H1 (cell line): ENCODE measurements at regions not wholly inside any gene's neighbourhood (a gene's known extent, or its start where the extent isn't known, plus 50 kb on each side); places are given as distances from the start of the nearest gene placed in this dataset.

Experiments
- BCL11A ChIP-seq, 2 experiments: IDR thresholded peaks; one replicate each; pipeline ENCODE4 v1.6.1; 2011; ENCODE audit warnings: low read depth in 2 of 2, low read length in 2 of 2, mild to moderate bottlenecking in 2 of 2
- CEBPB ChIP-seq: IDR thresholded peaks from 2 replicates; pipeline ENCODE4 v1.6.1; 2012; ENCODE audit warnings: low read depth, low read length
- HDAC2 ChIP-seq, 2 experiments: fragments of 300-600 bp in 1 of 2; sonication (generic) in 1 of 2; IDR thresholded peaks; 2 replicates each; pipeline ENCODE4 v1.6.1; 2011 to 2012; ENCODE audit warnings: low read depth in 2 of 2, low read length in 2 of 2, mild to moderate bottlenecking in 2 of 2, moderate library complexity in 2 of 2, borderline replicate concordance in 1 of 2, inconsistent platforms in 1 of 2
- SRF ChIP-seq: IDR thresholded peaks from 2 replicates; pipeline ENCODE4 v1.6.1; 2011; ENCODE audit warnings: mild to moderate bottlenecking, low read depth, low read length, moderate library complexity
- TBP ChIP-seq: IDR thresholded peaks from 2 replicates; pipeline ENCODE4 v1.6.1; 2011; ENCODE audit warnings: low read depth, low read length, improper control_type of control experiment
- TF ChIP-seq, protein P1 (sequence below): fragments of 300-600 bp; sonication (generic); IDR thresholded peaks from 2 replicates; pipeline ENCODE4 v1.7.1; 2012; ENCODE audit warnings: low read length, moderate library complexity, mild to moderate bottlenecking, inconsistent platforms; ENCODE audit not compliant: insufficient replicate concordance
- TF ChIP-seq, protein P2 (sequence below), 3 experiments: IDR thresholded peaks; 1 replicate in 2 of 3; 2 replicates in 1 of 3; pipeline versions ENCODE4 v1.5.1 to v1.6.1; 2011; ENCODE audit warnings: low read length in 3 of 3, mild to moderate bottlenecking in 3 of 3, inconsistent platforms in 2 of 3, low read depth in 1 of 3, moderate library complexity in 1 of 3; ENCODE audit not compliant: insufficient read depth in 1 of 3; ENCODE audit errors: control extremely low read depth in 1 of 3

DNA sequence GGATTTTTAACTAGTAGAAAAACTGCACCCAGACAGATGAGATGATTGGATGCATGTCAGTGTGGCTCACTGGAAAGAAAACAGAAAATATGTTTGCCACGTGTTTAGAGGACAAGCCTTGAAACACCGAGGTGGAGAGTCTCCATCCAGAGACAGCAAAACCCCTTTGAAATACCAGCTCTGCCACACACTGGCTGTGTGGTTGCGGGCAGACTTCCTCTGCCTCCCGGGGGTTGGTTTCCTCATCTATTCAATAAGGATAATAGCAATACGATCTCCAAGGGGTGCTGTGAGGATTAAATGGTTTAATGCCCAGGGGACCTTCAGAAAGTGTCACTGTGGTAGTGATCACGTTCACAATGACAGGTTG is 67.2 kb upstream of the PARP1 start (continued):
- TF ChIP-seq, protein P1, sequence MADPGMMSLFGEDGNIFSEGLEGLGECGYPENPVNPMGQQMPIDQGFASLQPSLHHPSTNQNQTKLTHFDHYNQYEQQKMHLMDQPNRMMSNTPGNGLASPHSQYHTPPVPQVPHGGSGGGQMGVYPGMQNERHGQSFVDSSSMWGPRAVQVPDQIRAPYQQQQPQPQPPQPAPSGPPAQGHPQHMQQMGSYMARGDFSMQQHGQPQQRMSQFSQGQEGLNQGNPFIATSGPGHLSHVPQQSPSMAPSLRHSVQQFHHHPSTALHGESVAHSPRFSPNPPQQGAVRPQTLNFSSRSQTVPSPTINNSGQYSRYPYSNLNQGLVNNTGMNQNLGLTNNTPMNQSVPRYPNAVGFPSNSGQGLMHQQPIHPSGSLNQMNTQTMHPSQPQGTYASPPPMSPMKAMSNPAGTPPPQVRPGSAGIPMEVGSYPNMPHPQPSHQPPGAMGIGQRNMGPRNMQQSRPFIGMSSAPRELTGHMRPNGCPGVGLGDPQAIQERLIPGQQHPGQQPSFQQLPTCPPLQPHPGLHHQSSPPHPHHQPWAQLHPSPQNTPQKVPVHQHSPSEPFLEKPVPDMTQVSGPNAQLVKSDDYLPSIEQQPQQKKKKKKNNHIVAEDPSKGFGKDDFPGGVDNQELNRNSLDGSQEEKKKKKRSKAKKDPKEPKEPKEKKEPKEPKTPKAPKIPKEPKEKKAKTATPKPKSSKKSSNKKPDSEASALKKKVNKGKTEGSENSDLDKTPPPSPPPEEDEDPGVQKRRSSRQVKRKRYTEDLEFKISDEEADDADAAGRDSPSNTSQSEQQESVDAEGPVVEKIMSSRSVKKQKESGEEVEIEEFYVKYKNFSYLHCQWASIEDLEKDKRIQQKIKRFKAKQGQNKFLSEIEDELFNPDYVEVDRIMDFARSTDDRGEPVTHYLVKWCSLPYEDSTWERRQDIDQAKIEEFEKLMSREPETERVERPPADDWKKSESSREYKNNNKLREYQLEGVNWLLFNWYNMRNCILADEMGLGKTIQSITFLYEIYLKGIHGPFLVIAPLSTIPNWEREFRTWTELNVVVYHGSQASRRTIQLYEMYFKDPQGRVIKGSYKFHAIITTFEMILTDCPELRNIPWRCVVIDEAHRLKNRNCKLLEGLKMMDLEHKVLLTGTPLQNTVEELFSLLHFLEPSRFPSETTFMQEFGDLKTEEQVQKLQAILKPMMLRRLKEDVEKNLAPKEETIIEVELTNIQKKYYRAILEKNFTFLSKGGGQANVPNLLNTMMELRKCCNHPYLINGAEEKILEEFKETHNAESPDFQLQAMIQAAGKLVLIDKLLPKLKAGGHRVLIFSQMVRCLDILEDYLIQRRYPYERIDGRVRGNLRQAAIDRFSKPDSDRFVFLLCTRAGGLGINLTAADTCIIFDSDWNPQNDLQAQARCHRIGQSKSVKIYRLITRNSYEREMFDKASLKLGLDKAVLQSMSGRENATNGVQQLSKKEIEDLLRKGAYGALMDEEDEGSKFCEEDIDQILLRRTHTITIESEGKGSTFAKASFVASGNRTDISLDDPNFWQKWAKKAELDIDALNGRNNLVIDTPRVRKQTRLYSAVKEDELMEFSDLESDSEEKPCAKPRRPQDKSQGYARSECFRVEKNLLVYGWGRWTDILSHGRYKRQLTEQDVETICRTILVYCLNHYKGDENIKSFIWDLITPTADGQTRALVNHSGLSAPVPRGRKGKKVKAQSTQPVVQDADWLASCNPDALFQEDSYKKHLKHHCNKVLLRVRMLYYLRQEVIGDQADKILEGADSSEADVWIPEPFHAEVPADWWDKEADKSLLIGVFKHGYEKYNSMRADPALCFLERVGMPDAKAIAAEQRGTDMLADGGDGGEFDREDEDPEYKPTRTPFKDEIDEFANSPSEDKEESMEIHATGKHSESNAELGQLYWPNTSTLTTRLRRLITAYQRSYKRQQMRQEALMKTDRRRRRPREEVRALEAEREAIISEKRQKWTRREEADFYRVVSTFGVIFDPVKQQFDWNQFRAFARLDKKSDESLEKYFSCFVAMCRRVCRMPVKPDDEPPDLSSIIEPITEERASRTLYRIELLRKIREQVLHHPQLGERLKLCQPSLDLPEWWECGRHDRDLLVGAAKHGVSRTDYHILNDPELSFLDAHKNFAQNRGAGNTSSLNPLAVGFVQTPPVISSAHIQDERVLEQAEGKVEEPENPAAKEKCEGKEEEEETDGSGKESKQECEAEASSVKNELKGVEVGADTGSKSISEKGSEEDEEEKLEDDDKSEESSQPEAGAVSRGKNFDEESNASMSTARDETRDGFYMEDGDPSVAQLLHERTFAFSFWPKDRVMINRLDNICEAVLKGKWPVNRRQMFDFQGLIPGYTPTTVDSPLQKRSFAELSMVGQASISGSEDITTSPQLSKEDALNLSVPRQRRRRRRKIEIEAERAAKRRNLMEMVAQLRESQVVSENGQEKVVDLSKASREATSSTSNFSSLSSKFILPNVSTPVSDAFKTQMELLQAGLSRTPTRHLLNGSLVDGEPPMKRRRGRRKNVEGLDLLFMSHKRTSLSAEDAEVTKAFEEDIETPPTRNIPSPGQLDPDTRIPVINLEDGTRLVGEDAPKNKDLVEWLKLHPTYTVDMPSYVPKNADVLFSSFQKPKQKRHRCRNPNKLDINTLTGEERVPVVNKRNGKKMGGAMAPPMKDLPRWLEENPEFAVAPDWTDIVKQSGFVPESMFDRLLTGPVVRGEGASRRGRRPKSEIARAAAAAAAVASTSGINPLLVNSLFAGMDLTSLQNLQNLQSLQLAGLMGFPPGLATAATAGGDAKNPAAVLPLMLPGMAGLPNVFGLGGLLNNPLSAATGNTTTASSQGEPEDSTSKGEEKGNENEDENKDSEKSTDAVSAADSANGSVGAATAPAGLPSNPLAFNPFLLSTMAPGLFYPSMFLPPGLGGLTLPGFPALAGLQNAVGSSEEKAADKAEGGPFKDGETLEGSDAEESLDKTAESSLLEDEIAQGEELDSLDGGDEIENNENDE, result no peak
- TF ChIP-seq CEBPB, result no peak
- TF ChIP-seq HDAC2 (IDR thresholded peaks at IDR 0.05; ENCODE audit: borderline replicate concordance in 1 of 2, low read depth in 2 of 2, low read length in 2 of 2), result no peak
- TF ChIP-seq TBP, result no peak
- TF ChIP-seq SRF, result no peak
- TF ChIP-seq BCL11A (IDR thresholded peaks at IDR 0.05; ENCODE audit: low read depth in 2 of 2, low read length in 2 of 2), result no peak
- TF ChIP-seq, protein P2, sequence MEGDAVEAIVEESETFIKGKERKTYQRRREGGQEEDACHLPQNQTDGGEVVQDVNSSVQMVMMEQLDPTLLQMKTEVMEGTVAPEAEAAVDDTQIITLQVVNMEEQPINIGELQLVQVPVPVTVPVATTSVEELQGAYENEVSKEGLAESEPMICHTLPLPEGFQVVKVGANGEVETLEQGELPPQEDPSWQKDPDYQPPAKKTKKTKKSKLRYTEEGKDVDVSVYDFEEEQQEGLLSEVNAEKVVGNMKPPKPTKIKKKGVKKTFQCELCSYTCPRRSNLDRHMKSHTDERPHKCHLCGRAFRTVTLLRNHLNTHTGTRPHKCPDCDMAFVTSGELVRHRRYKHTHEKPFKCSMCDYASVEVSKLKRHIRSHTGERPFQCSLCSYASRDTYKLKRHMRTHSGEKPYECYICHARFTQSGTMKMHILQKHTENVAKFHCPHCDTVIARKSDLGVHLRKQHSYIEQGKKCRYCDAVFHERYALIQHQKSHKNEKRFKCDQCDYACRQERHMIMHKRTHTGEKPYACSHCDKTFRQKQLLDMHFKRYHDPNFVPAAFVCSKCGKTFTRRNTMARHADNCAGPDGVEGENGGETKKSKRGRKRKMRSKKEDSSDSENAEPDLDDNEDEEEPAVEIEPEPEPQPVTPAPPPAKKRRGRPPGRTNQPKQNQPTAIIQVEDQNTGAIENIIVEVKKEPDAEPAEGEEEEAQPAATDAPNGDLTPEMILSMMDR (IDR thresholded peaks at IDR 0.05; ENCODE audit: control extremely low read depth in 1 of 3, insufficient read depth in 1 of 3, low read depth in 1 of 3, low read length in 3 of 3), result no peak
